ENCODE measurements at regions not wholly inside any gene's neighbourhood (a gene's known extent, or its start where the extent isn't known, plus 50 kb on each side); places are given as distances from the start of the nearest gene placed in this dataset.
A peak's percentile ranks its signal among the peaks of the same experiment; 100 is the strongest.
"Not testable (repeated sequence)": the region's sequence is repeated elsewhere in the genome, so short reads cannot be mapped to it uniquely, and the experiment has no call there.

GRCh38 chr5:124621279-124621678 is 125.2 kb downstream of the ZNF608 start:
- no peak for DNase-seq (ENCODE audit: low read depth in 2 of 2)

DNA sequence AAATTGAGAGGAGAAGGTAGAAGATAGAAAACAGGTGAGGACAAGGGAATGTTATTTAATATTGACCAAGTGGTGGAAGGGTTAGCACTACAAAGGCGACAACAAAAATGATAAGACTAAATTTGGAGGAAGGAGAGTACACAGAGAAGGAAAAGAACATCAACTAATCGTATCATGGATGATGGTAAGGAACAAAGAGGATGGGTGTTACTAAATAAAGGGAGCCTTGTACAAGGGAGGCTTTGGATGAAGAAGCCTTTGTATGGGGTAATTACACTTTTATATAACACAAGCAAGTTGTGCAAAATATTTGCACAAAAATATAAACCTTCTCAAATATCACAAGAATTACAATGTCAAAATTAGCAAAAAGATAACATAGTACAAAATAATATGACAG is 125.7 kb downstream of the ZNF608 start:
- no peak for DNase-seq (ENCODE audit: low read depth in 2 of 2)

DNA sequence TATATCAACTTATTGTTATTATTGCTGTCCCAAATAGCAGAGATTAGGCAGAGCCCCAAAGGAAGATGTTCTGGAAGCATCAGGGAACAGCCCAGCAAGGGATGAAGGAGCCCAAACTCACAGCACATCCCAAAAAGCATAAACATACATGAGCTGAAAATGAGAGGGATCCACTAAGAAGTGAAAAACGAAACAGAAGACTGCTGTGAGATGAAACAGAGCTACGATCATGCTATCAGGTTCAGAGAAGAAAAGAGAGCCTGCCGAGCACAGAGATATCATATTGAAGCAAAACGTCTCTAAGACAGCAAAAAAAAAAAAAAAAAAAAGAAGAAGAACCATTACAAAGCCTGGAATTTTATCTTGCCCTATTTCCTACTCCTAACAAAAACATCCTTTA is 127.3 kb downstream of the ZNF608 start:
- DNase-seq (ENCODE audit: low read depth in 2 of 2), result no peak

DNA sequence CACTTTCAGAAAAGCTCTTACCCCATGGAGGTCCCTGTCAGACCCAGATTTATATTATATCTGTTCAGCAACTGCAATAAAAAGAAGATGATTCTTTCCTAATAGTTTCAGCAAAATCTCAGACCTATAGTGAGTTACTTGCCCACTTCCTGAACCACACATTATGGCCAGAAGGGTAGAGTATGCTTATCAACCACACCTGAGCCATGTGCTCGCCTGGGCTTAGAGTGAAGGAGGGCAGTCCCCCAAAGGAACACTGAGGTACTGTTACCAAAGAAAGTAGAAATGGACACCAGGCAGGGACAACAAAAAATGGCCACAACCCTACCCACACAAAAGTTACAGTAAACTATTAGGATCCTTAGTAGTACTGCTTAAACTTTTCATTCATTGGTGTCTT is 128.7 kb downstream of the ZNF608 start:
- no peak for DNase-seq (ENCODE audit: low read depth in 2 of 2)

- no peak for DNase-seq (ENCODE audit: low read depth in 2 of 2)
Observed at GRCh38 chr5:124614836-124615385, 131.5 kb downstream of the ZNF608 start.

GRCh38 chr5:124614105-124614504 is 132.3 kb downstream of the ZNF608 start:
- DNase-seq (ENCODE audit: low read depth in 2 of 2), result no peak

DNA sequence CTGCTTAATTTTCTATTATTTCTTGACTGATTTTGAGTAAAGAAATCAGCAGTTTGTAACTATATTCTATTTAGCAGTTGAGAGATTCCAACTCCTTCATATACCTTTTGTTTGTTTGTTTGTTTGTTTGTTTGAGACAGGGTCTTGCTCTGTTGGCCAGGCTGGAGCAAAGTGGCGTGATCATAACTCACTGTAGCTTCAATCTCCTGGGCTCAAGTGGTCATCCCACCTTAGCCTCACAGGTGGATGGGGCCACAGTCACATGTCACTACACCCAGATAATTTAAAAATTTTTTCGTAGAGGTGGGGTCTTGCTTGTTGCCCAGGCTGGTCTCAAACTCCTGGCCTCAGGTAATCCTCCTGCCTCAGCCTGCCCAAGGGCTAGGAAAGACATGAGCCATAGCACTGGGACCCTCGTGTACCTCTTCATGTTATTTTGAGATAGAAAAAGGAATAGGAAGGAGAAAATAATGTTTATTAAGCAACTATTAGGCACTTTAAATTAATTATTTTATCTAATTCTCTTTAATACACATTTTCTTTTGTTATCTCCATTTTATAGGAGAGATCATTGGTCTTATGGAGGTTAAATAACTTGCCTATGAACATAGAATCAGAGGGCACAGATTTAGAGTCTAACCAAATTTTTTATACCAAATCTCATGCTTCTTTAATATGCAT is 133.0 kb downstream of the ZNF608 start:
- DNase-seq (ENCODE audit: low read depth in 2 of 2), result no peak

DNA sequence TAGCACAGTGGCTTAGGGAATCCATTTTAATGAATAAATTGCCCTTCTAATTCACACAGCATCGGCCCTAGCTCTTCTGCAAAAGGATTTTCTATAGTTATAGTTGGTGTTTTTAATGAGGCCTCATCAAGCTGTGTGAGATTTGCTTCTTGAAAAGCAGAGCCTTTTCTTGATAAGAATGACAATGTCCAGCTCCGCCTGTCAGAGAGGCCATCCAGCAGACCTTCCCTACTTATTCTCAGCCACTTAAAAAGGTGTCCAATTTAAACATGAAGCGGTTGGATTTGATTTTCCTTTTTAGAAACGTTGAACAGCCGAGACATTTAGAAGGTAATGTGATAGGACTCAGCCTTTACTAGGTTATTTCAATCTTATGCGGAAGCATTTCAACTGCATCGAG is 134.4 kb downstream of the ZNF608 start:
- DNase-seq (ENCODE audit: low read depth in 2 of 2), result no peak

GRCh38 chr5:124611262-124611661 is 135.2 kb downstream of the ZNF608 start:
- DNase-seq (ENCODE audit: low read depth in 2 of 2), result not testable (repeated sequence)

GRCh38 chr5:124609685-124610084 is 136.8 kb downstream of the ZNF608 start:
- not testable (repeated sequence) for DNase-seq (ENCODE audit: low read depth in 2 of 2)

- no peak for DNase-seq (ENCODE audit: low read depth in 2 of 2)
Observed at GRCh38 chr5:124606543-124606942, 139.9 kb downstream of the ZNF608 start.

- DNase-seq (ENCODE audit: low read depth in 2 of 2), result no peak
Observed at GRCh38 chr5:124606093-124606492, 140.3 kb downstream of the ZNF608 start.

GRCh38 chr5:124605541-124605940 is 140.9 kb downstream of the ZNF608 start:
- peak; percentile 94 to 98 for DNase-seq (ENCODE audit: low read depth in 2 of 2)

GRCh38 chr5:124604419-124604818 is 142.0 kb downstream of the ZNF608 start:
- peak in 1 of 2 donors; percentile 31 for DNase-seq (ENCODE audit: low read depth in 2 of 2)

GRCh38 chr5:124602925-124603650 is 143.4 kb downstream of the ZNF608 start:
- DNase-seq (ENCODE audit: low read depth in 2 of 2), result peak in 1 of 2 donors; percentile 51

GRCh38 chr5:124599028-124599973 is 147.1 kb downstream of the ZNF608 start:
- DNase-seq (ENCODE audit: low read depth in 2 of 2), result peak; percentile 95

DNA sequence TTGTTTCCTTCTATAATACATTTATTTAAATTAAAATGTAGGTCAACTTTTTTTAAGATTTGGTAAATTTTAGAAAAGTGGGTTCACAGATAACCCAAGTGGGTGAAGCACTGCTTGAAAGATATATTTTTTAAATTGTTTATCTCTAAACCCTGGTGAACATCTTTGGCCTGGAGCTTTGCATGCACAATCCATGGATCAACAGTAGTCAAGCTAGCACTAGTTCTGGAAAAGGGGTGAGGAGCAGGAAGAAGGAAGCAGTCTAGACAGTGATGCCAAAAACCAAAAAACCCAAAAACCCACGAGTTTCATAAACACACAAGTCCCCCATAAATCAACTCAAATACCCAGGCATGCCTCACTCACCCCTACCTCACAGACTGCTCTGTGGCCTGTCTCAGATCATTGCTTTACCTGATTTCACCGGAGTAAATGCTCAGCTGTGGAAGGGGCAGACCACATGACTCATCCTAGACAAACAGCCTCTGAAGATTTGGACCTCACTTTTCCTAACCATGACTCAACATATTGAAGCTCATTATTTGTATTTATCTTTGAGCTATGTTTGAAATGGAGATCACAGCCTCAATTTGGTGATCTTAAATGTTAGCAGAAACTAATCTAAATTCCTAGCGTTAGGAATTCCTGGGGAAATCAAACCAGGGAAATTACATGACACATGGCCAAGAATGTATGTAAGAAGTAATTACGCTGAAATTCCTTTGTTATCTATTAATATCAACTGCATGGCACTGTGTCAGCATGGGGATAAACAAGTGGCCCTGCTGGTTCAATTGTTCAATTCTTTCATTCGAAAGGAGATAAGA is 149.6 kb downstream of the ZNF608 start:
- peak; percentile 64 to 90 for DNase-seq (ENCODE audit: low read depth in 2 of 2)

- no peak for DNase-seq (ENCODE audit: low read depth in 2 of 2)
Observed at GRCh38 chr5:124593952-124594351, 152.5 kb downstream of the ZNF608 start.

DNA sequence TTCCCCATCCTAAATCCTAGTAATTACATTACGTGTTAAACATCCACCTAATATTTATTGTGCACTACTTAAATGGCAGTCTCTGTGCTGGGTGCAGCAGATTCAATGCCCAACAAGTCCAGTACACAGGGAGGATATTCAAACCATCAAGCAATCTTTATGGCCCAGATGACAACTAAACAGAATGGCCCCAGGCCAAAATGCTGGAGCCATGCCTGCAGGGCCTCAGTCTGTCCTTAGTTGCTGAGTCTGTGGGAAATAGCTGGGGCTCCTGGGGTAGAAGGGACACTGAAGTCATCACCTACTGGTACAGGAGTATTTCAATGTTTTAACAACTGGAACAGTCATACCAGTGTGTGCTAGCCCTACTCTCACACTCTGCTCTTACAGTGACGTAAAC is 153.5 kb downstream of the ZNF608 start:
- no peak for DNase-seq (ENCODE audit: low read depth in 2 of 2)

GRCh38 chr5:124591583-124591982 is 154.9 kb downstream of the ZNF608 start:
- DNase-seq (ENCODE audit: low read depth in 2 of 2), result no peak

DNA sequence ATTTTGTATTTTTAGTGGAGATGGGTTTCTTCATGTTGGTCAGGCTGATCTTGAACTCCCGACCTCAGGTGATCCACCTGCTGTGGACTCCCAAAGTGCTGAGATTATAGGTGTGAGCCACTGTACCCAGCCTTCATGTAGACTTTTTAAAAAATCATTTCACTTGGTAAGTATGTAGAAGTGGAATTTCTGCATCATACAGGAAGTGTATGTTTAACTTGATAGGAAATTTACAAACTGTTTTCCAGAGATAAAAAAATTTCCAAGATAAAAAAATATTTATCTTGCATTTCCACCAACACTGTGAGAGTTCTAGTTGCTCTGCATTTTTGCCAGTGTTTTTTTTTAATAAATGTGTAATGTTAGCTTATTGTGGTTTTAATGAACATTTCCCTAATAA is 155.8 kb downstream of the ZNF608 start:
- DNase-seq (ENCODE audit: low read depth in 2 of 2), result peak; percentile 33 to 76

Data from lung microvascular endothelial cell (primary cell).